Endodermal cell (in vitro differentiated cells): ENCODE measurements at regions not wholly inside any gene's neighbourhood (a gene's known extent, or its start where the extent isn't known, plus 50 kb on each side); places are given as distances from the start of the nearest gene placed in this dataset.

Source experiments
- DNase-seq: peaks from one replicate; pipeline ENCODE4 v3.0.0-alpha.2; 2017
- H3K27ac ChIP-seq: 2 replicates; pipeline ENCODE4 v1.5.1; 2013; ENCODE audit warnings: mild to moderate bottlenecking, low read depth, low read length, moderate library complexity
- H3K27me3 ChIP-seq: 2 replicates; pipeline ENCODE4 v1.6.1; 2013; ENCODE audit warnings: mild to moderate bottlenecking, low read length, moderate library complexity; ENCODE audit not compliant: insufficient read depth, control insufficient read depth, poor library complexity, severe bottlenecking
- H3K36me3 ChIP-seq: 2 replicates; pipeline ENCODE4 v1.7.0; 2013; ENCODE audit warnings: mild to moderate bottlenecking, low read length, moderate library complexity; ENCODE audit not compliant: control insufficient read depth, insufficient read depth
- H3K4me1 ChIP-seq: one replicate; pipeline ENCODE4 v1.7.0; 2013; ENCODE audit warnings: low read length; ENCODE audit not compliant: control insufficient read depth, insufficient read depth
- H3K4me3 ChIP-seq: 2 replicates; pipeline ENCODE4 v1.5.1; 2013; ENCODE audit warnings: mild to moderate bottlenecking, low read length, moderate library complexity
- H3K9ac ChIP-seq: 2 replicates; pipeline ENCODE4 v1.6.1; 2013; ENCODE audit warnings: mild to moderate bottlenecking, low read length, moderate library complexity; ENCODE audit not compliant: poor library complexity, severe bottlenecking; ENCODE audit errors: extremely low read depth
- H3K9me3 ChIP-seq: 2 replicates; pipeline ENCODE4 v1.6.1; 2013; ENCODE audit warnings: mild to moderate bottlenecking, low read length, moderate library complexity; ENCODE audit not compliant: control insufficient read depth
- H3K27ac Mint-ChIP-seq: 2 replicates; pipeline ENCODE4 v1.8.0; 2020; ENCODE audit warnings: mixed read lengths
- H3K27me3 Mint-ChIP-seq: 2 replicates; pipeline ENCODE4 v1.8.0; 2021; ENCODE audit warnings: mild to moderate bottlenecking, mixed read lengths; ENCODE audit not compliant: insufficient read depth
- H3K36me3 Mint-ChIP-seq: 2 replicates; pipeline ENCODE4 v1.8.0; 2020; ENCODE audit warnings: low read depth, mixed read lengths
- H3K4me1 Mint-ChIP-seq: 2 replicates; pipeline ENCODE4 v1.8.0; 2020; ENCODE audit warnings: mixed read lengths
- H3K4me3 Mint-ChIP-seq: 2 replicates; pipeline ENCODE4 v1.8.0; 2020; ENCODE audit warnings: mild to moderate bottlenecking, moderate library complexity, mixed read lengths
- H3K9me3 Mint-ChIP-seq: 2 replicates; pipeline ENCODE4 v1.8.0; 2020; ENCODE audit warnings: mild to moderate bottlenecking, mixed read lengths
- CTCF ChIP-seq: fragments of 200-600 bp; sonication (generic); conservative IDR thresholded peaks from 2 replicates; pipeline ENCODE4 v1.5.0; 2021; ENCODE audit warnings: antibody characterized with exemption, mild to moderate bottlenecking
- WGBS, 2 experiments: methylation state at CpG; one replicate each; pipeline versions ENCODE4 v1.1.5 to v1.1.7; 2013; ENCODE audit warnings: missing lambda C conversion rate in 2 of 2, mixed read lengths in 1 of 2; ENCODE audit not compliant: insufficient coverage in 1 of 2, insufficient read length in 1 of 2; 5-methylcytosine and 5-hydroxymethylcytosine counted together

GRCh38 chr4:91754716-91755115 lies 549.0 kb upstream of the GRID2 start:
- no peaks in the 10 kb centered on the region for H3K9me3 Mint-ChIP-seq
- Histone ChIP-seq H3K9ac (no peak overlapping the region), H3K27me3 (no peaks in the 10 kb centered on the region), H3K27ac (no peak overlapping the region), H3K36me3 (no peaks in the 10 kb centered on the region), H3K9me3 (no peaks in the 10 kb centered on the region), H3K4me3 (no peak overlapping the region), H3K4me1 (peaks cover 3% of the 10 kb centered on the region)
- no peak overlapping the region for H3K4me3 Mint-ChIP-seq
- 100% methylated on average over 1 of the region's 2 CpGs; no CpG with 5 or more reads in 1 of the 2 experiments for WGBS, 2 experiments
- H3K4me1 Mint-ChIP-seq: peaks cover 26% of the 10 kb centered on the region
- H3K27ac Mint-ChIP-seq: no peak overlapping the region
- H3K36me3 Mint-ChIP-seq: no peaks in the 10 kb centered on the region
- DNase-seq: no peak
- H3K27me3 Mint-ChIP-seq: peaks cover 3% of the 10 kb centered on the region
- TF ChIP-seq CTCF: no peak

GRCh38 chr4:91758487-91758886 lies 545.3 kb upstream of the GRID2 start:
- no peaks in the 10 kb centered on the region for H3K9me3 Mint-ChIP-seq
- no peak overlapping the region for H3K4me3 ChIP-seq
- 80 to 100% methylated on average over 1 of the region's 1 CpG for WGBS, 2 experiments
- no peak overlapping the region for H3K9ac ChIP-seq
- peaks cover 16% of the 10 kb centered on the region for H3K4me1 Mint-ChIP-seq
- TF ChIP-seq CTCF: no peak
- H3K4me3 Mint-ChIP-seq: no peak overlapping the region
- H3K36me3 ChIP-seq: no peaks in the 10 kb centered on the region
- no peaks in the 10 kb centered on the region for H3K36me3 Mint-ChIP-seq
- H3K27me3 Mint-ChIP-seq: peaks cover 3% of the 10 kb centered on the region
- H3K27ac ChIP-seq: no peak overlapping the region
- DNase-seq: no peak
- H3K27ac Mint-ChIP-seq: no peak overlapping the region
- no peaks in the 10 kb centered on the region for H3K27me3 ChIP-seq
- H3K9me3 ChIP-seq: no peaks in the 10 kb centered on the region
- peaks cover 3% of the 10 kb centered on the region for H3K4me1 ChIP-seq

GRCh38 chr4:91764085-91764484 lies 539.7 kb upstream of the GRID2 start:
- Histone ChIP-seq H3K27ac (no peak overlapping the region), H3K36me3 (no peaks in the 10 kb centered on the region), H3K27me3 (no peaks in the 10 kb centered on the region), H3K9me3 (no peaks in the 10 kb centered on the region), H3K9ac (no peak overlapping the region), H3K4me3 (no peak overlapping the region), H3K4me1 (no peaks in the 10 kb centered on the region)
- Mint-ChIP-seq H3K4me1 (no peaks in the 10 kb centered on the region), H3K27ac (no peak overlapping the region), H3K4me3 (no peak overlapping the region), H3K27me3 (no peaks in the 10 kb centered on the region), H3K9me3 (no peaks in the 10 kb centered on the region), H3K36me3 (no peaks in the 10 kb centered on the region)
- WGBS, 2 experiments: 83 to 100% methylated on average over 1 of the region's 1 CpG
- no peak for DNase-seq
- TF ChIP-seq CTCF: no peak
